GM23338 (cell line): ENCODE measurements at regions not wholly inside any gene's neighbourhood (a gene's known extent, or its start where the extent isn't known, plus 50 kb on each side); places are given as distances from the start of the nearest gene placed in this dataset.
A peak's percentile ranks its signal among the peaks of the same experiment; 100 is the strongest.

Experiments
- ATAC-seq: fragments of 200-7000 bp; cut with Tn5 transposase; 3 replicates; pipeline ENCODE4 v1.9.1; 2020
- DNase-seq: peaks from one replicate; pipeline ENCODE4 v3.0.0-alpha.2; 2015; ENCODE audit warnings: low spot score
- H2AFZ ChIP-seq: fragments of 200-600 bp; sonication (generic); 2 replicates; pipeline ENCODE4 v1.8.0; 2016; ENCODE audit warnings: antibody characterized with exemption, mild to moderate bottlenecking, moderate library complexity
- H3F3A ChIP-seq: fragments of 200-600 bp; sonication (generic); replicated peaks from 2 replicates; pipeline ENCODE4 v1.8.0; 2017; ENCODE audit warnings: antibody characterized with exemption, mixed run types, low read depth
- H3K27ac ChIP-seq: fragments of 200-600 bp; sonication (generic); 2 replicates; pipeline ENCODE4 v1.6.1; 2016; ENCODE audit warnings: low read depth
- H3K27me3 ChIP-seq: fragments of 200-600 bp; sonication (generic); 2 replicates; pipeline ENCODE4 v1.8.0; 2016; ENCODE audit warnings: mild to moderate bottlenecking, mixed run types, moderate library complexity; ENCODE audit not compliant: insufficient read depth
- H3K36me3 ChIP-seq: fragments of 200-600 bp; sonication (generic); 2 replicates; pipeline ENCODE4 v1.8.0; 2016; ENCODE audit warnings: mild to moderate bottlenecking; ENCODE audit not compliant: insufficient read depth
- H3K4me1 ChIP-seq: fragments of 200-600 bp; sonication (generic); 2 replicates; pipeline ENCODE4 v1.8.0; 2016; ENCODE audit warnings: mild to moderate bottlenecking, moderate library complexity; ENCODE audit not compliant: insufficient read depth
- H3K4me2 ChIP-seq: fragments of 200-600 bp; sonication (generic); 2 replicates; pipeline ENCODE4 v1.7.1; 2017; ENCODE audit warnings: mixed run types
- H3K4me3 ChIP-seq: fragments of 200-600 bp; sonication (generic); 2 replicates; pipeline ENCODE4 v1.6.1; 2016; ENCODE audit warnings: mixed run types
- H3K79me2 ChIP-seq: fragments of 200-600 bp; sonication (generic); replicated peaks from 2 replicates; pipeline ENCODE4 v1.8.0; 2017; ENCODE audit warnings: mild to moderate bottlenecking; ENCODE audit not compliant: insufficient read depth
- H3K9me2 ChIP-seq: fragments of 200-600 bp; sonication (generic); 2 replicates; pipeline ENCODE4 v1.8.0; 2017; ENCODE audit not compliant: insufficient read depth
- H4K20me1 ChIP-seq: fragments of 200-600 bp; sonication (generic); replicated peaks from 2 replicates; pipeline ENCODE4 v1.8.0; 2017; ENCODE audit warnings: mild to moderate bottlenecking; ENCODE audit not compliant: insufficient read depth
- H3K27ac Mint-ChIP-seq: 2 replicates; pipeline ENCODE4 v1.8.0; 2020; ENCODE audit warnings: inconsistent platforms, mild to moderate bottlenecking, moderate library complexity, mixed read lengths
- H3K27me3 Mint-ChIP-seq: 3 replicates; pipeline ENCODE4 v1.8.0; 2022; ENCODE audit warnings: low read depth, mild to moderate bottlenecking, moderate library complexity, mixed read lengths, inconsistent platforms; ENCODE audit not compliant: insufficient read depth, poor library complexity
- H3K36me3 Mint-ChIP-seq: 3 replicates; pipeline ENCODE4 v1.8.0; 2021; ENCODE audit warnings: low read depth, mild to moderate bottlenecking, inconsistent platforms, moderate library complexity, mixed read lengths
- H3K4me1 Mint-ChIP-seq: 3 replicates; pipeline ENCODE4 v1.8.0; 2020; ENCODE audit warnings: mild to moderate bottlenecking, inconsistent platforms, mixed read lengths
- H3K4me3 Mint-ChIP-seq: 3 replicates; pipeline ENCODE4 v1.8.0; 2021; ENCODE audit warnings: moderate library complexity, mild to moderate bottlenecking, inconsistent platforms, mixed read lengths
- H3K9me3 Mint-ChIP-seq: 3 replicates; pipeline ENCODE4 v1.8.0; 2020; ENCODE audit warnings: moderate library complexity, mild to moderate bottlenecking, inconsistent platforms, mixed read lengths
- EZH2 ChIP-seq: fragments of 200-600 bp; sonication (generic); IDR thresholded peaks from one replicate; pipeline ENCODE4 v1.8.0; 2017; ENCODE audit warnings: antibody characterized with exemption, mild to moderate bottlenecking, low read depth; ENCODE audit not compliant: unreplicated experiment
- EZH2phosphoT487 ChIP-seq: fragments of 200-600 bp; sonication (generic); IDR thresholded peaks from one replicate; pipeline ENCODE4 v1.8.1; 2018; ENCODE audit warnings: antibody characterized with exemption; ENCODE audit not compliant: unreplicated experiment
- JUNB ChIP-seq: IDR thresholded peaks from one replicate; pipeline ENCODE4 v1.6.1; 2016; ENCODE audit warnings: antibody characterized with exemption; ENCODE audit not compliant: unreplicated experiment
- STAT1 ChIP-seq: IDR thresholded peaks from one replicate; pipeline ENCODE4 v1.6.1; 2016; ENCODE audit warnings: antibody characterized with exemption; ENCODE audit not compliant: unreplicated experiment
- ZNF114 ChIP-seq: fragments of 250-450 bp; sonication (Bioruptor Pico); IDR thresholded peaks from 2 replicates; pipeline ENCODE4 v1.5.0; 2020; ENCODE audit warnings: mild to moderate bottlenecking, moderate library complexity
- ZNF331 ChIP-seq: fragments of 250-450 bp; sonication (Bioruptor Pico); IDR thresholded peaks from 2 replicates; pipeline ENCODE4 v1.5.0; 2020; ENCODE audit warnings: low read depth, mild to moderate bottlenecking, moderate library complexity
- TF ChIP-seq, protein P1 (sequence below), 2 experiments: fragments of 200-600 bp in 1 of 2; sonication (generic) in 1 of 2; conservative IDR thresholded peaks; 2 replicates each; pipeline versions ENCODE4 v1.5.1 to v1.6.1; 2016 to 2017; ENCODE audit warnings: antibody characterized with exemption in 2 of 2, low read depth in 2 of 2, mild to moderate bottlenecking in 2 of 2, moderate library complexity in 1 of 2
- TF ChIP-seq, protein P2 (sequence below): IDR thresholded peaks from 2 replicates; pipeline ENCODE4 v1.6.1; 2016; ENCODE audit warnings: antibody characterized with exemption
- TF ChIP-seq, protein P3 (sequence below): fragments of 250-450 bp; sonication (Bioruptor Pico); IDR thresholded peaks from 2 replicates; pipeline ENCODE4 v1.5.0; 2020; ENCODE audit warnings: mild to moderate bottlenecking, moderate library complexity

- H3K4me1 Mint-ChIP-seq: no peaks in the 10 kb centered on the region
- H3F3A ChIP-seq: no peaks in the 10 kb centered on the region
- H3K79me2 ChIP-seq: no peaks in the 10 kb centered on the region
- no peak overlapping the region for H2AFZ ChIP-seq
- H3K27me3 ChIP-seq: no peaks in the 10 kb centered on the region
- H3K4me1 ChIP-seq: no peaks in the 10 kb centered on the region
- peak overlapping the region; percentile 33; the same call in 1 of the 2 replicates for H3K27ac Mint-ChIP-seq
- no peak for TF ChIP-seq ZNF114 (CRISPR knock-in tag)
- TF ChIP-seq ZNF331 (CRISPR knock-in tag): no peak
- no peak for TF ChIP-seq EZH2
- TF ChIP-seq, protein P1, sequence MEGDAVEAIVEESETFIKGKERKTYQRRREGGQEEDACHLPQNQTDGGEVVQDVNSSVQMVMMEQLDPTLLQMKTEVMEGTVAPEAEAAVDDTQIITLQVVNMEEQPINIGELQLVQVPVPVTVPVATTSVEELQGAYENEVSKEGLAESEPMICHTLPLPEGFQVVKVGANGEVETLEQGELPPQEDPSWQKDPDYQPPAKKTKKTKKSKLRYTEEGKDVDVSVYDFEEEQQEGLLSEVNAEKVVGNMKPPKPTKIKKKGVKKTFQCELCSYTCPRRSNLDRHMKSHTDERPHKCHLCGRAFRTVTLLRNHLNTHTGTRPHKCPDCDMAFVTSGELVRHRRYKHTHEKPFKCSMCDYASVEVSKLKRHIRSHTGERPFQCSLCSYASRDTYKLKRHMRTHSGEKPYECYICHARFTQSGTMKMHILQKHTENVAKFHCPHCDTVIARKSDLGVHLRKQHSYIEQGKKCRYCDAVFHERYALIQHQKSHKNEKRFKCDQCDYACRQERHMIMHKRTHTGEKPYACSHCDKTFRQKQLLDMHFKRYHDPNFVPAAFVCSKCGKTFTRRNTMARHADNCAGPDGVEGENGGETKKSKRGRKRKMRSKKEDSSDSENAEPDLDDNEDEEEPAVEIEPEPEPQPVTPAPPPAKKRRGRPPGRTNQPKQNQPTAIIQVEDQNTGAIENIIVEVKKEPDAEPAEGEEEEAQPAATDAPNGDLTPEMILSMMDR (conservative IDR thresholded peaks at IDR 0.05; ENCODE audit: low read depth in 2 of 2): no peak
- no peak overlapping the region for H3K4me2 ChIP-seq
- peaks cover 5% of the 10 kb centered on the region; the same call in 1 of the 2 replicates for H3K36me3 ChIP-seq
- ATAC-seq (no peak), DNase-seq (peak; percentile 5)
- H3K36me3 Mint-ChIP-seq: peaks cover 22% of the 10 kb centered on the region
- H3K9me3 Mint-ChIP-seq: peaks cover 24% of the 10 kb centered on the region
- no peaks in the 10 kb centered on the region for H4K20me1 ChIP-seq
- H3K27me3 Mint-ChIP-seq: no peaks in the 10 kb centered on the region
- H3K4me3 ChIP-seq: no peak overlapping the region
- H3K9me2 ChIP-seq: no peaks in the 10 kb centered on the region; the same call in 1 of the 2 replicates
- no peak overlapping the region for H3K4me3 Mint-ChIP-seq
- H3K27ac ChIP-seq: no peak overlapping the region
Observed at GRCh38 chr14:38481952-38482678, 226.2 kb upstream of the CLEC14A start.

GRCh38 chr14:38469156-38469555 lies 213.3 kb upstream of the CLEC14A start:
- Histone ChIP-seq H3K27me3 (no peaks in the 10 kb centered on the region), H3K4me1 (no peaks in the 10 kb centered on the region), H3K4me2 (no peak overlapping the region), H3K79me2 (no peaks in the 10 kb centered on the region), H3F3A (no peaks in the 10 kb centered on the region), H3K27ac (no peak overlapping the region), H4K20me1 (no peaks in the 10 kb centered on the region), H2AFZ (no peak overlapping the region), H3K36me3 (no peaks in the 10 kb centered on the region), H3K9me2 (peaks cover 11% of the 10 kb centered on the region; the same call in 1 of the 2 replicates), H3K4me3 (no peak overlapping the region)
- Mint-ChIP-seq H3K9me3 (no peaks in the 10 kb centered on the region), H3K4me3 (no peak overlapping the region), H3K4me1 (no peaks in the 10 kb centered on the region), H3K27ac (no peak overlapping the region), H3K27me3 (no peaks in the 10 kb centered on the region), H3K36me3 (no peaks in the 10 kb centered on the region)
- DNase-seq: no peak
- ATAC-seq: no peak
- no peak for TF ChIP-seq JUNB
- TF ChIP-seq, protein P2, sequence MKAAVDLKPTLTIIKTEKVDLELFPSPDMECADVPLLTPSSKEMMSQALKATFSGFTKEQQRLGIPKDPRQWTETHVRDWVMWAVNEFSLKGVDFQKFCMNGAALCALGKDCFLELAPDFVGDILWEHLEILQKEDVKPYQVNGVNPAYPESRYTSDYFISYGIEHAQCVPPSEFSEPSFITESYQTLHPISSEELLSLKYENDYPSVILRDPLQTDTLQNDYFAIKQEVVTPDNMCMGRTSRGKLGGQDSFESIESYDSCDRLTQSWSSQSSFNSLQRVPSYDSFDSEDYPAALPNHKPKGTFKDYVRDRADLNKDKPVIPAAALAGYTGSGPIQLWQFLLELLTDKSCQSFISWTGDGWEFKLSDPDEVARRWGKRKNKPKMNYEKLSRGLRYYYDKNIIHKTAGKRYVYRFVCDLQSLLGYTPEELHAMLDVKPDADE: no peak
- TF ChIP-seq, protein P3, sequence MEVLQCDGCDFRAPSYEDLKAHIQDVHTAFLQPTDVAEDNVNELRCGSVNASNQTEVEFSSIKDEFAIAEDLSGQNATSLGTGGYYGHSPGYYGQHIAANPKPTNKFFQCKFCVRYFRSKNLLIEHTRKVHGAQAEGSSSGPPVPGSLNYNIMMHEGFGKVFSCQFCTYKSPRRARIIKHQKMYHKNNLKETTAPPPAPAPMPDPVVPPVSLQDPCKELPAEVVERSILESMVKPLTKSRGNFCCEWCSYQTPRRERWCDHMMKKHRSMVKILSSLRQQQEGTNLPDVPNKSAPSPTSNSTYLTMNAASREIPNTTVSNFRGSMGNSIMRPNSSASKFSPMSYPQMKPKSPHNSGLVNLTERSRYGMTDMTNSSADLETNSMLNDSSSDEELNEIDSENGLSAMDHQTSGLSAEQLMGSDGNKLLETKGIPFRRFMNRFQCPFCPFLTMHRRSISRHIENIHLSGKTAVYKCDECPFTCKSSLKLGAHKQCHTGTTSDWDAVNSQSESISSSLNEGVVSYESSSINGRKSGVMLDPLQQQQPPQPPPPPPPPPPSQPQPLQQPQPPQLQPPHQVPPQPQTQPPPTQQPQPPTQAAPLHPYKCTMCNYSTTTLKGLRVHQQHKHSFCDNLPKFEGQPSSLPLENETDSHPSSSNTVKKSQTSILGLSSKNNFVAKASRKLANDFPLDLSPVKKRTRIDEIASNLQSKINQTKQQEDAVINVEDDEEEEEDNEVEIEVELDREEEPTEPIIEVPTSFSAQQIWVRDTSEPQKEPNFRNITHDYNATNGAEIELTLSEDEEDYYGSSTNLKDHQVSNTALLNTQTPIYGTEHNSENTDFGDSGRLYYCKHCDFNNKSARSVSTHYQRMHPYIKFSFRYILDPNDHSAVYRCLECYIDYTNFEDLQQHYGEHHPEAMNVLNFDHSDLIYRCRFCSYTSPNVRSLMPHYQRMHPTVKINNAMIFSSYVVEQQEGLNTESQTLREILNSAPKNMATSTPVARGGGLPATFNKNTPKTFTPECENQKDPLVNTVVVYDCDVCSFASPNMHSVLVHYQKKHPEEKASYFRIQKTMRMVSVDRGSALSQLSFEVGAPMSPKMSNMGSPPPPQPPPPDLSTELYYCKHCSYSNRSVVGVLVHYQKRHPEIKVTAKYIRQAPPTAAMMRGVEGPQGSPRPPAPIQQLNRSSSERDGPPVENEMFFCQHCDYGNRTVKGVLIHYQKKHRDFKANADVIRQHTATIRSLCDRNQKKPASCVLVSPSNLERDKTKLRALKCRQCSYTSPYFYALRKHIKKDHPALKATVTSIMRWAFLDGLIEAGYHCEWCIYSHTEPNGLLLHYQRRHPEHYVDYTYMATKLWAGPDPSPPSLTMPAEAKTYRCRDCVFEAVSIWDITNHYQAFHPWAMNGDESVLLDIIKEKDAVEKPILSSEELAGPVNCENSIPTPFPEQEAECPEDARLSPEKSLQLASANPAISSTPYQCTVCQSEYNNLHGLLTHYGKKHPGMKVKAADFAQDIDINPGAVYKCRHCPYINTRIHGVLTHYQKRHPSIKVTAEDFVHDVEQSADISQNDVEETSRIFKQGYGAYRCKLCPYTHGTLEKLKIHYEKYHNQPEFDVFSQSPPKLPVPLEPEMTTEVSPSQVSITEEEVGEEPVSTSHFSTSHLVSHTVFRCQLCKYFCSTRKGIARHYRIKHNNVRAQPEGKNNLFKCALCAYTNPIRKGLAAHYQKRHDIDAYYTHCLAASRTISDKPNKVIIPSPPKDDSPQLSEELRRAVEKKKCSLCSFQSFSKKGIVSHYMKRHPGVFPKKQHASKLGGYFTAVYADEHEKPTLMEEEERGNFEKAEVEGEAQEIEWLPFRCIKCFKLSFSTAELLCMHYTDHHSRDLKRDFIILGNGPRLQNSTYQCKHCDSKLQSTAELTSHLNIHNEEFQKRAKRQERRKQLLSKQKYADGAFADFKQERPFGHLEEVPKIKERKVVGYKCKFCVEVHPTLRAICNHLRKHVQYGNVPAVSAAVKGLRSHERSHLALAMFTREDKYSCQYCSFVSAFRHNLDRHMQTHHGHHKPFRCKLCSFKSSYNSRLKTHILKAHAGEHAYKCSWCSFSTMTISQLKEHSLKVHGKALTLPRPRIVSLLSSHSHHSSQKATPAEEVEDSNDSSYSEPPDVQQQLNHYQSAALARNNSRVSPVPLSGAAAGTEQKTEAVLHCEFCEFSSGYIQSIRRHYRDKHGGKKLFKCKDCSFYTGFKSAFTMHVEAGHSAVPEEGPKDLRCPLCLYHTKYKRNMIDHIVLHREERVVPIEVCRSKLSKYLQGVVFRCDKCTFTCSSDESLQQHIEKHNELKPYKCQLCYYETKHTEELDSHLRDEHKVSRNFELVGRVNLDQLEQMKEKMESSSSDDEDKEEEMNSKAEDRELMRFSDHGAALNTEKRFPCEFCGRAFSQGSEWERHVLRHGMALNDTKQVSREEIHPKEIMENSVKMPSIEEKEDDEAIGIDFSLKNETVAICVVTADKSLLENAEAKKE (CRISPR knock-in tag): no peak
- no peak for TF ChIP-seq EZH2phosphoT487
- TF ChIP-seq, protein P1 (conservative IDR thresholded peaks at IDR 0.05; ENCODE audit: low read depth in 2 of 2): no peak
- TF ChIP-seq ZNF114 (CRISPR knock-in tag): no peak
- no peak for TF ChIP-seq STAT1
- no peak for TF ChIP-seq ZNF331 (CRISPR knock-in tag)
- TF ChIP-seq EZH2: no peak
